Transverse colon (tissue), 4 donors: ENCODE measurements at regions not wholly inside any gene's neighbourhood (a gene's known extent, or its start where the extent isn't known, plus 50 kb on each side); places are given as distances from the start of the nearest gene placed in this dataset.

Source experiments
- CTCF ChIP-seq, 5 experiments: fragments of 200-600 bp in 3 of 5; fragments of 450-650 bp in 2 of 5; sonication (generic) in 3 of 5; IDR thresholded peaks; 1 replicate in 2 of 5; 2 replicates in 3 of 5; pipeline ENCODE4 v1.5.1; 2016 to 2017; ENCODE audit warnings: antibody characterized with exemption in 5 of 5, inconsistent platforms in 3 of 5, mild to moderate bottlenecking in 2 of 5, moderate library complexity in 1 of 5
- EP300 ChIP-seq: sonication (generic); formaldehyde crosslinking; IDR thresholded peaks from one replicate; pipeline ENCODE4 v1.6.1; 2017; ENCODE audit warnings: antibody characterized with exemption, low read depth
- POLR2AphosphoS5 ChIP-seq, 3 donors: sonication (generic); formaldehyde crosslinking; IDR thresholded peaks; one replicate each; pipeline ENCODE4 v1.6.1; 2016; ENCODE audit warnings: antibody characterized with exemption in 3 of 3

GRCh38 chr6:9464583-9464982, 950.3 kb downstream of the TFAP2A start:
- no peak for TF ChIP-seq POLR2AphosphoS5 (IDR thresholded peaks at IDR 0.05)
- TF ChIP-seq CTCF (IDR thresholded peaks at IDR 0.05) = no peak
- no peak for TF ChIP-seq EP300
